ENCODE measurements at regions not wholly inside any gene's neighbourhood (a gene's known extent, or its start where the extent isn't known, plus 50 kb on each side); places are given as distances from the start of the nearest gene placed in this dataset.
"Not testable (repeated sequence)": the region's sequence is repeated elsewhere in the genome, so short reads cannot be mapped to it uniquely, and the experiment has no call there.

DNA sequence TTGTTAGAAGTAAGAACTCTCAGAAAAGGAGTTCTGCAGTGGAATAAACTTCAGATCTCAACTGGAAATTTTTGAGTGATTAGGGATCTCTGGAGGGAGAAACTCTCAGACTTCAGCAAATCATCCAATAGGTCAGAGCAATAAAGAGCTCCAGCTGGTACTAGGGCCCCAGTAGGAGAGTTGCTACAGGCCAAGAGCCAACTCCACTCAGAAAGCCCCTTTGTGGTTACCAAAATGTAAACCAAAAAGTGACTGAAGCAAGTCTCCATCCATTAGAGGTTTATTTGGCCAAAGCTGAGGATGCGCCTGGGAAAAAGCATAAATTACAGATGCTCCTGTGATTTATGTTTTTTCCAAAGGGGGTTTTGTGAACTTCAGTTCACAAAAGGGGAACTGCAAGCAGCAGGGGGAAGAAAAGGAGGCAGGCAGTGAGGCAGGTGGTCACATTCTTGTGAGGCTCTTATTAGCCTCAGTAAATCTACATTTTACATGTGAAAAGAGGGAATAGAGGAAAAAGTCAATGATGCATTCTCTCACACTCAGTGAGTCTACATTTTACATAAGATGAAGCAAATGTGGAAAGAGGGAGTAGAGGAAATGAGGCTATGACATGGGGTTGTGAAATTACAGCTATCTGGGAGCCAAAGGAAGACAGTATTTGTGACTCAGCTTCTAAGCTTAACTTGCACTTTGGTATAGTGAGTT is 92.4 kb upstream of the DAZL start:
- no peak for DNase-seq (ENCODE audit: extremely low spot score)
- CTCF ChIA-PET, result no interaction called here
- POLR2A ChIA-PET, result no interaction called here
- no peak for TF ChIP-seq CTBP1 (IDR thresholded peaks at IDR 0.05; ENCODE audit: borderline replicate concordance)
- no peak for TF ChIP-seq ELF4 (IDR thresholded peaks at IDR 0.05)
- no peak for TF ChIP-seq FOXA1 (IDR thresholded peaks at IDR 0.05)
- TF ChIP-seq SP1 (IDR thresholded peaks at IDR 0.05), result no peak
- TF ChIP-seq, protein P1, sequence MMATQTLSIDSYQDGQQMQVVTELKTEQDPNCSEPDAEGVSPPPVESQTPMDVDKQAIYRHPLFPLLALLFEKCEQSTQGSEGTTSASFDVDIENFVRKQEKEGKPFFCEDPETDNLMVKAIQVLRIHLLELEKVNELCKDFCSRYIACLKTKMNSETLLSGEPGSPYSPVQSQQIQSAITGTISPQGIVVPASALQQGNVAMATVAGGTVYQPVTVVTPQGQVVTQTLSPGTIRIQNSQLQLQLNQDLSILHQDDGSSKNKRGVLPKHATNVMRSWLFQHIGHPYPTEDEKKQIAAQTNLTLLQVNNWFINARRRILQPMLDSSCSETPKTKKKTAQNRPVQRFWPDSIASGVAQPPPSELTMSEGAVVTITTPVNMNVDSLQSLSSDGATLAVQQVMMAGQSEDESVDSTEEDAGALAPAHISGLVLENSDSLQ (IDR thresholded peaks at IDR 0.05), result no peak
- no peak for TF ChIP-seq LEF1 (IDR thresholded peaks at IDR 0.05; ENCODE audit: borderline replicate concordance)
- no peak for TF ChIP-seq FOXM1 (IDR thresholded peaks at IDR 0.05; ENCODE audit: borderline replicate concordance)
- TF ChIP-seq HDGF (IDR thresholded peaks at IDR 0.05; ENCODE audit: borderline replicate concordance), result no peak
- TF ChIP-seq NFRKB (IDR thresholded peaks at IDR 0.05), result no peak
- no peak for TF ChIP-seq SUZ12 (IDR thresholded peaks at IDR 0.05)
- TF ChIP-seq L3MBTL2 (conservative IDR thresholded peaks at IDR 0.05), result no peak
- TF ChIP-seq BHLHE40 (IDR thresholded peaks at IDR 0.05; ENCODE audit: borderline replicate concordance), result no peak
- TF ChIP-seq ZNF384 (IDR thresholded peaks at IDR 0.05), result no peak
- no peak for TF ChIP-seq ARNT (IDR thresholded peaks at IDR 0.05)
- no peak for TF ChIP-seq TARDBP (IDR thresholded peaks at IDR 0.05)

DNA sequence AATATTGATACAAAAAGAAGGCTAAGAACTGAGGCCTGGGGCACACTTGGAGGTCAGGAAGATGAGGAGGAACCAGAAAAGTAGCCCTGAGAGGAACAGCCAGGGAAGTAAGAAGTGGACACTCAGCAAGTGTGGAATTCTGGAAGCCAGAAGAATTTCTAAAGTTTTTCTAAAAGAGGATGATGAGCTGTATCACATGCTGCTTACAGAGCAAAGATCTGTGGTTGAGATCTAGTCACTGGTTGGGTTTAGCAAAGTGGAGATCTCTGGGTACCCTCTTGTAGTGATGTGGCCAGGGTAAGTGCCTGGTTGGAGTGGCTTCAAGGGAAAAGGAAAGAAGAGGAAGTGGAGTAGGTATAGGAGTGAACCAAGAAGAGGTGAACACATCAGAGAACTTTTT is 95.4 kb upstream of the DAZL start:
- DNase-seq (ENCODE audit: extremely low spot score), result no peak
- ChIA-PET POLR2A (no interaction called here), CTCF (no interaction called here)

DNA sequence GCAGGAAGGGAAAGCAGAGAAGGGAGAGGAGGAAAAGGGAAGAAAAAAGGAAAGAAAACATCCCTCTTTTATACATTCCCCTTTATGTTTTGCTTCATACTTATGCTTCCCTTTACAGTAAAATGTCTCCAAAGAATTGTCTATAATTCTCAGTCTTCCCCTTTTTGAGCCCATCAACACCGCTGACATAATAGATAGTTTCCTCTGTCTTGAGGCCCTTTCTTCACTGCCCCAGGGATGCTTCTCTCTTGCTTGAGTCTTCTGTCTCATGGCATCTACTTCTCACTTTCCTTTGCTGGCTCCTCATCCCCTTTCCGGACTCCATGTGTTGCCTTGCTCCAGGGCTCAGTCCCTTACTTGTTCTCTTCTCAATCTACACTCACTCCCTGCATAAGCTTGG is 99.7 kb upstream of the DAZL start:
- TF ChIP-seq SP1 (IDR thresholded peaks at IDR 0.05) (no peak), TARDBP (IDR thresholded peaks at IDR 0.05) (no peak)
- TF ChIP-seq, protein P1 (IDR thresholded peaks at IDR 0.05), result no peak
- POLR2A ChIA-PET, result no interaction called here
- no peak for DNase-seq (ENCODE audit: extremely low spot score)
- CTCF ChIA-PET, result no interaction called here

More for the DNA sequence above, 95.4 kb upstream of the DAZL start:
- TF ChIP-seq L3MBTL2 (conservative IDR thresholded peaks at IDR 0.05) (no peak), ZNF384 (IDR thresholded peaks at IDR 0.05) (no peak), FOXK2 (IDR thresholded peaks at IDR 0.05) (no peak), SP1 (IDR thresholded peaks at IDR 0.05) (no peak), ELF4 (IDR thresholded peaks at IDR 0.05) (no peak)

DNA sequence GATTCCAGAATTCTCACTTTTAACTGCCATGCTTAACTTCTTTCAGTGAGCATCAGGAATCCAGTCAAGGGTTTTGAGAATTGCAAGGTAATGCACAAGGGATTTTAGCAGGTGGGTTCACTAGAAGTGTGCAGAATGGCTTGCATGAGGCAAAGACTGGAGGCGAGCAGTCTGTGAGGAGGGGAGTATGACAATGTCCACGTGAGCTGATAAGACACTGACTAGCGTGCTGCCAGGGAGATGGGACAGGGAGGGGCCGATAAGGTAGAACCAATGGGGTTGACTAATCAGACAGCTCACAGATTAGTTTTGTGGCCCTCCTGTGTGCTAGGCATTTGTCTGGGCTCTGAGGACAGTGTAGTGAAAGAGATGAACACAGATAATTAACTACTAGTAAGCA is 102.0 kb upstream of the DAZL start:
- no peak for DNase-seq (ENCODE audit: extremely low spot score)
- CTCF ChIA-PET, result no interaction called here
- POLR2A ChIA-PET, result no interaction called here
- TF ChIP-seq, protein P1 (IDR thresholded peaks at IDR 0.05), result no peak
- TF ChIP-seq SP1 (IDR thresholded peaks at IDR 0.05), result no peak
- no peak for TF ChIP-seq TARDBP (IDR thresholded peaks at IDR 0.05)
- TF ChIP-seq NFRKB (IDR thresholded peaks at IDR 0.05), result no peak

DNA sequence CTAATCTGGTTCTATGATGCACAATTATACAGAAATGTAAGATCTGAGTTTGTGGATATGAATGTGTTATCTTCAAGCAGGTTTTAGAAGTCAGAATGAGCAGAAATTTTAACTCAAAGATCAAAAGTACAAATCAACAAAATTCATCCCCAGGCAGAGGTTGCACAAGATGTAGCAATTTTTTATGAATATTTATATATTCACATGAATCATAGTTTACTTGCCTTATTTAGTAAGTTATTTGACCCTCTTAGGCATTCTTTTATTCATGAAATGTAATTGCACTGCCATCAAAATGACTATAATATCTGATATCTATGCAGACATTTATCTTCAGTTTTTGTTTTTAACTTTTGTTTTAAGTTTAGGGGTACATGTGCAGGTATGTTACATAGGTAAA is 103.1 kb upstream of the DAZL start:
- POLR2A ChIA-PET, result no interaction called here
- CTCF ChIA-PET, result no interaction called here
- TF ChIP-seq SP1 (IDR thresholded peaks at IDR 0.05) (no peak), BHLHE40 (IDR thresholded peaks at IDR 0.05; ENCODE audit: borderline replicate concordance) (no peak), HDGF (IDR thresholded peaks at IDR 0.05; ENCODE audit: borderline replicate concordance) (no peak), SUZ12 (IDR thresholded peaks at IDR 0.05) (no peak), FOXK2 (IDR thresholded peaks at IDR 0.05) (no peak), LEF1 (IDR thresholded peaks at IDR 0.05; ENCODE audit: borderline replicate concordance) (no peak)
- TF ChIP-seq, protein P1 (IDR thresholded peaks at IDR 0.05), result no peak
- no peak for DNase-seq (ENCODE audit: extremely low spot score)

DNA sequence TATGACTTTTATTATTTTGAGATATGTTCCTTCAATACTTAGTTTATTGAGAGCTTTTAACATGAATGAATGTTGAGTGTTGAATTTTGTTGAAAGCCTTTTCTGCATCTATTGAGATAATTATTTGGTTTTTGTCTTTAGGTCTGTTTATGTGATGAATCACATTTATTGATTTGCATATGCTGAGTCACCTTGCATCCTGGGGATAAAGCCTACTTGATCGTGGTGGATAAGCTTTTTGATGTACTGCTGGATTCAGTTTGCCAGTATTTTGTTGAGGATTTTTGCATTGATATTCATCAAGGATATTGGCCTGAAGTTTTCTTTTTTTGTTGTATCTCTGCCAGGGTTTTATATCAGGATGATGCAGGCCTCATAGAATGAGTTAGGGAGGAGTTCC is 106.5 kb upstream of the DAZL start:
- CTCF ChIA-PET; POLR2A ChIA-PET; DNase-seq (ENCODE audit: extremely low spot score): not testable (repeated sequence)

DNA sequence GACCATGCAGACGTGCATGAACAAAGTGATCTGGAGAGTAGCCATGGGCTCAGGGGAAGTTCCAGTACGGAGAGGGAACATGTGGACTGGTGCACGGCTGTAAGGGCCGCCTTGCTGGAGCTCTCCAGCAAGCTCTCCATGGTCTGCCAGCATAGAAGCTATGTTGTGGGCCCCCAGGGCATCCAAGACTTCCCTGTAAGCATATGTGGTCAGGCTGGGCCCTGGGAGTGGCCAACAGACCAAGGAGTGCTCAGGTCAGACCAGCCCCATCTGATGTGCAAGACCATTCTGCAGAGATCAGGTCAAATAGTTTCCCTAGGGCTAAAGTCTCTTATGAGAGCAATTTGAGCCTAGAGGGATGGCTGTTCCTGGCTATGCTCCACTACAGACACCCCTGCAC is 110.1 kb upstream of the DAZL start:
- ChIA-PET CTCF (no interaction called here), POLR2A (no interaction called here)
- TF ChIP-seq FOXM1 (IDR thresholded peaks at IDR 0.05; ENCODE audit: borderline replicate concordance), result no peak
- TF ChIP-seq BHLHE40 (IDR thresholded peaks at IDR 0.05; ENCODE audit: borderline replicate concordance), result no peak
- no peak for TF ChIP-seq HDGF (IDR thresholded peaks at IDR 0.05; ENCODE audit: borderline replicate concordance)
- no peak for TF ChIP-seq SUZ12 (IDR thresholded peaks at IDR 0.05)
- TF ChIP-seq ZNF384 (IDR thresholded peaks at IDR 0.05), result no peak
- TF ChIP-seq, protein P1 (IDR thresholded peaks at IDR 0.05), result no peak
- TF ChIP-seq CTBP1 (IDR thresholded peaks at IDR 0.05; ENCODE audit: borderline replicate concordance), result no peak
- TF ChIP-seq L3MBTL2 (conservative IDR thresholded peaks at IDR 0.05), result no peak
- no peak for DNase-seq (ENCODE audit: extremely low spot score)

Measured in HEK293T (cell line).